ENCODE measurements at regions not wholly inside any gene's neighbourhood (a gene's known extent, or its start where the extent isn't known, plus 50 kb on each side); places are given as distances from the start of the nearest gene placed in this dataset.
"Not testable (repeated sequence)": the region's sequence is repeated elsewhere in the genome, so short reads cannot be mapped to it uniquely, and the experiment has no call there.

- no peak for DNase-seq
These were observed 378.8 kb downstream of the NDFIP2 start for GRCh38 chr13:79859756-79860155.

DNA sequence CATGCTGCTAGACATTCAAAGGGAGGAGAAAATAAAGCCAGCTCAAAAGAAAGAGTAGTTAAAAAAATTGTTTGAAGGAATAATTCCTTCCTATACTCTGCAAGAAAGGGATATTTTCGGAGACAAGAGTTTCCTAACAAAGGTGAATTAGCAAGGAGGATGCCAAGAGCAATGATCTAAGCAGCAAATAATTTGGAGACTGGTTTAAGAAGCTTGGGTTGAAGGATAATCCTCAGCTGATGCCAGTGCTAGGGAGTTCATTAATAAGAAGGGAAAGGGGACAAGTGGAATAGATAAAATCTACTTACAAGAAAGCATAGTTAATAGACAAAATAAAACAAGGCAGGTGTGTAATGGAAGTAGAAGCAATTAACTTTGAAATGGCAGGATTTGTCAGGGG lies 372.3 kb downstream of the NDFIP2 start:
- no peak for DNase-seq

- no peak for DNase-seq
These were observed 370.4 kb downstream of the NDFIP2 start for GRCh38 chr13:79851318-79851717.

- DNase-seq: no peak
These were observed 367.1 kb downstream of the NDFIP2 start for GRCh38 chr13:79847882-79848592.

DNA sequence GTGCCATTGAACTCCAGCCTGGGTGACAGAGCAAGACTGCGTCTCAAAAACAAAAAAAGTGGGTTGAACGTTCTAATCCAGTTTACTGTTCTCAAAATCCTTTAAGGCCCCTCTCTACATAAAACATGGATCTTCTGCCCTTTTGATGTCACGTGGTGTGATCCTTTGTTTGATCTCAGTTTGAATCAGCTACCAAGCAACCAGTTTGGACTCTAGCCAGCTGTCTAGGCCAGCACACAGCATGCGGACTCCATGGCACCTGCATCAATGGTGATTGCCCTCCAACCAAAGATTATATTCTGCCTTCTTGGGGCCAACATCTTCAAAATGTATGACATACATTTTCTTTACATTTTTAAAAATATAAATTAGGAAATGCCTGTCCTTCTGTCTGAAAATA lies 365.4 kb downstream of the NDFIP2 start:
- no peak for DNase-seq

GRCh38 chr13:79837741-79838450 lies 356.9 kb downstream of the NDFIP2 start:
- peak; percentile 34 for DNase-seq

DNA sequence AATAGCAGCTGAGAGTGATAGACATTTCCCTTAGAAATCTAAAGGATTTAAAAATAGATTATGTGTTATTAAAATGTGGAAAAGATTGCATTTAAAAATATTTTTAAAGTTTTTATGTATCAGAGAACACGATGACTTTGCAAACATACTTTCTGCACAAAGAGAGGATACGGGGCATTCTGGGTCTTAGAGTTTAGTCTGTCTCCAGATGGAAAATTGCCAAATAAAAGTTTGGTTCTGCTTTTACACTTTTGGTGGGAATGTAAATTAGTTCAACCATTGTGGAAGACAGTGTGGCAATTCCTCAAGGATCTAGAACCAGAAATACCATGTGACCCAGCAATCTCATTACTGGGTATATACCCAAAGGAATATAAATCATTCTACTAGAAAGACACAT lies 355.2 kb downstream of the NDFIP2 start:
- DNase-seq: not testable (repeated sequence)

DNA sequence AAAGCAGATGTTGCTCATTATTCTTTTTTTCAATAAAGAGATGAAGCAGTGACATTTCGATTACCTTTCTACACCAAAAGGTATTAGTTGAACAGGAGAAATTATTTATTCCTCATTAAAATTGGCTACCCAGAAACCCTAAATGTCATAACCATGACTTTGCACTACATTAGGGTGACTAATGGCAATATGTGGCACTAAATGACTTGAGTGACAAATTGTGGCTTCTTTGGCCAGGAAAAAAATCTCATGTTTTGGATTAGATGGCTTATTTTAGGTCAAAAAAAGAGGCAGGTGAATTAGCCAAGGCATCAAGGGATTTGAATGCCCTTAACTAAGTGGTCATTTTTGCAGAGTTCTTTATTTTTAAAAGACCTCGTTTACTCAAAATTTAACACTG lies 353.9 kb downstream of the NDFIP2 start:
- no peak for DNase-seq

DNA sequence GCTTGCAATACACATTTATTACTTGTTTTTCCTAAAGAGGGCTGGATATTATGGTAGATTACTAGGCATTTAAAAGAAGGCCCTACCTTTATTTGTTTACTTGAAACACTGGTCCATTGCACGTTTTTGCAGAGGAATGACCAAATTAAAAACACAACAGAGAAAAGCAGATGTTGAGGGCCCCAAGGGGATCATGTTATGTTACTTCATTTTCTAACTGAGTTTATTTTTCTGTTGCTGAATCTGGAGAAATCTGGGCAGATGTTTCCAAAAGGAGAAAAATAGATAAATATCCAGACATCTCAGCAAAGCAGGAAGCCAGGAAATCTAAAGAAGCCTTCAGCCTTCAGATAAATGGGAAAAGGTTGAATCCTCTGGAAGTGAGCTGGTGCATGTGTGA lies 353.0 kb downstream of the NDFIP2 start:
- DNase-seq: no peak

- no peak for DNase-seq
These were observed 350.6 kb downstream of the NDFIP2 start for GRCh38 chr13:79831556-79831955.

DNA sequence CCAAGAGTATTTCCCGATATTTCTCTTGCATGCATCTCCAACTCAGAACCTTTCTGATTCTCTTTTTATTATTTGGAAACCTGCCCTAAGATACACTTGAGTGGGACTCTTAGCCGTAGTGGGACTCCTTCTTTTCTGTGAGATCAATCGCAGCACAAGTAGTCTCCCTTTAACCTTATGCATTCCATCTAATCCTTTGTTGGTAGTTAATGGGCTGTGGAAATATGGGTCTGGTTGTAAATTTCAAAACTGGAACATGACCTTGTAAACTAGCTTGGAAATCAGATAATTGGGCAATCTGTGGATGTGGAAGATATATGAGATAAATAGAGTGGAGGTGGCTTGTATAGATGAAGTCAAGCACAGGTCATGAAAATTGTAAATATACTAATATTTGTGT lies 350.0 kb downstream of the NDFIP2 start:
- DNase-seq: no peak

GRCh38 chr13:79830426-79830825 lies 349.5 kb downstream of the NDFIP2 start:
- no peak for DNase-seq

DNA sequence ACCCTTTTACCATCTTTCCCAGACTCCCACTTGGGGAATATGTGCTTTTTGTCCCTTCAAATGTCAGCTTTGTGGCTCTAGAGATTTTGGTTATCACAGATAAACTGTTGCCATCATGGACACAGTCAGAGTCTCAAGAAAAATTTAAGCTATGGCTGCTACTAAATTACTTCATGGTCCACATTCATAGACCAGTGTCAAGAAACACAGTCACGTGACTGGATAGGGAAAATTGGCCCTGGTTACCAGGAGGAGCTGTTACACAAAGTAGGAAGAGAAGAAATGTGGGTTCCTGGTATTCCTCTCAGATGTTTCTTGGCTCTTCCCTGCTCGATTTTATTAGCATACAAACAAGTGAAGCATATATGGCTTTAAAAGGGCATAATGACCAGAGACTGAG lies 348.9 kb downstream of the NDFIP2 start:
- no peak for DNase-seq

DNA sequence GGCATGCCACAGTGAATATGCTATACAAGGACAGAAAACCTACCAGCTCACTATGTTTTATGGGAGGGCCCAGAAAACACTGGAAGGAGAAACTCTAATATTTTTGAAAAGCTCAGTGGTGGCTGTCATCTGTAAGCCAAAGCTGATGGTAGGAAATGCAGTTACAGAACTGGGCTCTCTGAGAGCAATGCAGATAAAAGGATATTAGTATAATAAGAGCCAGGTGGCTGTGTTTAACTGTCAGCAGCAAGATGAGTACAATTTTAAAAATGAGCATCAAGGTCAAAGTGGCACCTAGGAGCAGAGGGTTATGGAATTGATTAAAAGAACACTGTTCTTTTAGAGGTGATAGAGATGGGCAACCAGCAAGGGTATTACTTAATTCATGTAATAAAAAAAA lies 345.0 kb downstream of the NDFIP2 start:
- no peak for DNase-seq

- no peak for DNase-seq
These were observed 334.1 kb downstream of the NDFIP2 start for GRCh38 chr13:79815041-79815440.

DNA sequence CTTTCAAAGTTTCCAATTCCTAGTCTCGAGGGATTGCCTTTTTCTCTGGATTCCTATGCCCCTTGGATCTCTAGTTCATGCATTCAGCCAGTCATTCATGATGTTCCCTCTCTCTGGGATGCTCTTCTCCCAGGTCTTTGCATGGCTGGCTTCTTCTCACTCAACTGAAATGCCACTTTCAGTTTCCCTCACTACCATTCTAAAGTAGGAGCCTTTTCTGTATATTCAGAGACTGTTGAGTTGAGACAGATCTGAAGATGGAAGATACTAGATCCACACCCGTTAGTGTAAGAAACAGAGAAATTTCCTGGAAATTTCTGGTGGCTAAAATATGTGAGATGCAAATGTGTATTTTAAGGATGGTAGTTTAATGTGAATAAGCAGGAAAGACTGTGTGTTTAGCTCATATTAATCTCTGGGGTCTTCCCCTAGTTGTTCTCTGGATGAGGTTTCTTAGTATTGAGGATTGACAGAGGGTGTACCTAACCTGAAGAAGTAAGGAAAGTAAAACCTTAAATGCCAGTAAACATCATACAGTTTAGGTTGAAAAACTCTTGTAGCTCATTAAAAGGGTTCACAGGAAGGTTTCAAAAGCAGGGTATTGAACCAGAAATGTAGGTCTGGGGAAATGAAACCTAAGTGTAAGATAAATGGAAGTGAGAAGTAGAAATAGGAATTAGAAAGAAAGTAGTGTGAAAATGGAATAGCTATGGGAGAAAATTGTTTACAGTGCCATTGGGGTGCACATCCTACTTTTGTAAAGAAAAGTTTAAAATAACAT lies 331.3 kb downstream of the NDFIP2 start:
- DNase-seq: peak; percentile 53

DNA sequence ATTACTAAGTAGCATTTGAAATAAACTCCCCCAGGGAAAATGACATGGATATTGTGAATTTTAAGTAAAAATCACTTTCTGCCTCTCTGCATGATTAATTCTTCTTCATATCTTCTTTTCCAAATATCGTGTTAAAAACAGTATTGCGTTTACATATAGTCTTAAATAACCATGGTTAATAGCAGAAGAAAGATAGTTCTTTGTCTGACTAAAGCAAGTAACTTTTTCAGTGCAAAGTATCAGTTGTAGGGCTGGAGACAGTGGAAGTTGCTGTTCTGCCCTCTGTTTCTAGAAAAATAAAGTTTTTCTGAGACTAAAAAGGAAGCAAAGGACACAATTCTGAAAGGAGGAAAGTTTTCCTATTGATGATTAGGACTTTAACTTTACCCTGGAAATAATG lies 330.2 kb downstream of the NDFIP2 start:
- no peak for DNase-seq

DNA sequence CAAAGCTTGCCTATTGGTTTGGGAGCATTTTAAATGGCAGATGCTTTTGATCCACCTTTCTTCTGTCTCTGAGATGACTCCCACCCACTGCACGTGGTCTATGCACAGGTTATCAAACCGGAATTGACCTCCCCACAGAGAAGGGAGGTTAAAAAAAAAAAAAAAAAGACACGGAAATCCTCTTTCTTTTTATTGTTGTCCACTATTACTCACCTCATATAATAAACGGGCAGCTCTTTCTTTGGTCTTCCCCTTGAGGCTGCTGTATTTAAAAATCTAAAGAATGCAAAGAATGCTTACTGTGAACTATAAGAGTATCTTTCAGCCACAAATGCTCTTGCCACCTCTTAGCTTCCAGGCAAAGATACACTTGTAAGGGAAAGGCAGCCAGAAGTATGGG lies 329.7 kb downstream of the NDFIP2 start:
- DNase-seq: no peak

DNA sequence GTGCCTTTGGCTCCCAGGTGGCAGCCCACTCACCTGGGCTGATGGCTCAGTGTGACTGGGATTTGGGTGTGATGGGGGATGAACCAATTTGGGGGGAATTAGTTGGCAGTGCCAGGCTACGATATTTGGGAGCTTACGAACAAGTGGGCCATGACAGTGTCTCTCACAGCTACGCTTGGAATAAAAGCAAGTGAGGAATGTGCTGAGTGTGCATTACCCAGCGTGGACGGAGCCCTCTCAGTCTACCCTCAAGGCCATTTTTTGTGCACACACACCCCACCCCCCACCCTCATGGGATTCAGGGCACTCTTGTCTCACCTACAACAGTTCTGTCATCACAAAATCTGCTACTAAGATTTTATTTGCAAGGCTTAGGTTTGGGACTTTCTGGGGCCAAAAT lies 329.1 kb downstream of the NDFIP2 start:
- DNase-seq: no peak

GRCh38 chr13:79808475-79808874 lies 327.5 kb downstream of the NDFIP2 start:
- DNase-seq: no peak

GRCh38 chr13:79807554-79807953 lies 326.6 kb downstream of the NDFIP2 start:
- DNase-seq: no peak

GRCh38 chr13:79806821-79807220 lies 325.9 kb downstream of the NDFIP2 start:
- DNase-seq: no peak

GRCh38 chr13:79805317-79805716 lies 324.4 kb downstream of the NDFIP2 start:
- DNase-seq: peak; percentile 13

GRCh38 chr13:79803989-79804388 lies 323.0 kb downstream of the NDFIP2 start:
- peak; percentile 35 for DNase-seq
